CD4-positive, alpha-beta T cell treated with Interleukin-21 for 1 hour (primary cell): ENCODE measurements at regions not wholly inside any gene's neighbourhood (a gene's known extent, or its start where the extent isn't known, plus 50 kb on each side); places are given as distances from the start of the nearest gene placed in this dataset.

ENCODE experiments used
- DNase-seq: peaks from one replicate; pipeline ENCODE4 v3.0.0-alpha.2; 2020

DNA sequence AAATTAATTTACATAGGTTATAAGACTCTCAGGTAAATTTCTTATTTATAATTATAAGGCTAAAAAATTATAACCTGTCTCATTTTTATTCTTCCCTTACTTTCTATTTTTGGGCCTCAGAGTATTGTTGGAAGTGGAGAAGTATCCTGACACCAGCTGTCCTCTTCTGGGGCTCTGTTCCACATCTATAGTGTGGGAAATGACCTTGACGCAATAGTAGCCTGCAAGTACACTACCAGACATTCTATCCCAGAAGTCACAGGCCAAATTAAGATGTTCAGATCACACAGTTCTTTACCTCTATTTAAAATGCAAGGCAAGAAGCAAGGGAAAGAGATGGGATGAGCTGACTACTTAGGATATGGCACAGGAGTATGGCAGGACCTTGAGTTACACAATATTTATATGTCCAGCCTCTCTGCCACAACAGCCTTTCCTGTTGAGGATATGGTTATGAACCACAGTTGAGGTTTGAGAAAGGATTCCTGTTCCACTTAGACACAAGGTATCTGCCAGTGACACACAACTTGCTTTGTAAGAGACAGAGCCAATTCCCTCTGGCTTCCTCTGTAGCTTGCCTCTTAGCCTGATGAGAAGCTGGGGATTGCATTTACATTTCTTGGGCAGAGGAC, 158.0 kb upstream of the IL12A start:
- no peak for DNase-seq

DNA sequence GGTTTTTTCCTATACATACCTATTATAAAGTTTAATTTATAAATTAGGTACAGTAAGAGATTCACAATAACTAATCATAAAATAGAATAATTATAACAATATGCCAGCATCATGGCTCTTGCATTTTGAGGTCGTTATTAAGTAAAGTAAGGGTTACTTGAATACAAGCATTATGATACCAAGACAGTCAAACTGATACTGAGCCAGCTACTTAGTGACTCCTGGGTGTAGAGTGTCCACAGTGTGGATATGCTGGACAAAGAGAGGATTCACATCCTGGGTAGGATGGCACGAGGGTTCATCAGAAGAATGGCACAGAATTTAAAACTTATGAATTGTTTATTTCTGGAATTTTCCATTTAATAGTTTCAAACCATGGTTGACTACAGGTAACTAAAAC, 157.2 kb upstream of the IL12A start:
- DNase-seq: no peak

DNA sequence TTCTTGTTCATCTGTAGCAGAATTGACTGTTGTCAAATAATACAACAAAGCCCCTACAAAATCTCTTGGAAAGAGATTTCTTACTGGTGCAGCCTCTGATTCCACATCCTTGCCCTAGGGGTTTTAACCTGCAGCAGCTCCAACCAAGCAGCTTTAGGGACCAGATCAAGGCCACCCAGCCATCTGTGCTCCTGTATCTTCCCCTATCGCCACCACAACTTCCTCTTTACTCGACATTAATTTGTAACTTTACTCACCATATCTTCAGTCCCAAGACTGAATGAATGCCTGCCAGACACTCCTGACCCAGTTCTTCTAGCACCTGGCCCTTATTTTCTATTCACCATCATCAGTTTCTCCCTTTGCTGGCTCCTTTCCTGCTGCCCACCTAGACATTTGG, 156.6 kb upstream of the IL12A start:
- DNase-seq: no peak

DNA sequence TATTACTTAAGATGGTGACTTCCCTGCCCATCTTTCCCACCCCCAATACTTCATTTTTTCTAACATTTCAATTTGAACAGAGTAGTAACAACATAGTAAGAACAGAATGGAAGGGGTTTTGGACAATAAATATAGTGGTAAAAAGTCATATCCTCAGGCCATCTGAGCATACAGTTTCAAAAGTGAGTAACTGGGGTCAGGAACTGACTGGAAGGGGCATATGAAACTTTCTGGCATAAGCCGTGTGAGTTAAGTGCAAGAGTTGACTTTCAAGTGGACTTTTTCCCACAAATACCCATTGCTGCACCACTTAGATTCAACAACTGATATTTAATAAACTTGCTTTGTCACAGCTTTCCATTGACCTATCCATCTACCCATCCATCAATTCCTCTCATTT, 153.5 kb upstream of the IL12A start:
- DNase-seq: no peak

DNA sequence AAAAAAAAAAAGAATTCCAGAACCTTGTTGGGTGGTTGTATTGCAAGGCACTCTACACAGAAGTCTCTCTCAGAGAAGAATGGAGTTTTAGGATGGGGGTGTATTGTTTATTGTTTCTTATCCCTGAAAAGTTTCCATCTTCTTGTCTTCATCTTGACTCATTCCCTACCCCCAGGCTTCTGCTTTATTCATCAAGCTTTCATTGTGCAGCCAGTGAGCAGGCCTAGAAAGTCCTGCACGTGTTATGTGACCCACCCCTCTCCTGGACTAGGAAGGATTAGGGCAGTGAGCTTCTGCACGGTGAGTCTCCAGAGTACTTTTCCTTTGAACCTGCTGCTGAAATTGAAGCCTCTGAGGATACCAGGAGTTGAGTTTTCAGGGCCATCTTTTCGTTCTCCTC, 150.9 kb upstream of the IL12A start:
- DNase-seq: no peak

DNA sequence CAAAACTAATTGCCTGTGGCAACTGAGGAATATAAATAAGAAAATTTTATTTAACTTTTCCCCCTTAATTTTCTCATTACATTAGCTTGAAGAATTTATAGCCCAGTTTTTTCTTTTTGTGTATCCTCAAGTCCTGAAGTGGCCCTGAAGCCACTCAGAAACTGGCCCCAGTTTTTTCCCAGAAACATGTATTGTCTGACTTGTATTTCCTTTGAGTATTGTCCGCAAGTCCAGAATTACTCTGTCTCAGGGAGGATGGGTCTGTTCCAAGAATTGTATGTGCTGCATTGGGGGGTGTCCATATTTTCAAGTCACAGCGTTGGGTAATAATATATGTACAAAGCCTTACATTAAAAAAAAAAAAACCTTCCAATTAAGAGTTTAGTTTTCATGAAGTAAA, 149.7 kb upstream of the IL12A start:
- DNase-seq: no peak

DNA sequence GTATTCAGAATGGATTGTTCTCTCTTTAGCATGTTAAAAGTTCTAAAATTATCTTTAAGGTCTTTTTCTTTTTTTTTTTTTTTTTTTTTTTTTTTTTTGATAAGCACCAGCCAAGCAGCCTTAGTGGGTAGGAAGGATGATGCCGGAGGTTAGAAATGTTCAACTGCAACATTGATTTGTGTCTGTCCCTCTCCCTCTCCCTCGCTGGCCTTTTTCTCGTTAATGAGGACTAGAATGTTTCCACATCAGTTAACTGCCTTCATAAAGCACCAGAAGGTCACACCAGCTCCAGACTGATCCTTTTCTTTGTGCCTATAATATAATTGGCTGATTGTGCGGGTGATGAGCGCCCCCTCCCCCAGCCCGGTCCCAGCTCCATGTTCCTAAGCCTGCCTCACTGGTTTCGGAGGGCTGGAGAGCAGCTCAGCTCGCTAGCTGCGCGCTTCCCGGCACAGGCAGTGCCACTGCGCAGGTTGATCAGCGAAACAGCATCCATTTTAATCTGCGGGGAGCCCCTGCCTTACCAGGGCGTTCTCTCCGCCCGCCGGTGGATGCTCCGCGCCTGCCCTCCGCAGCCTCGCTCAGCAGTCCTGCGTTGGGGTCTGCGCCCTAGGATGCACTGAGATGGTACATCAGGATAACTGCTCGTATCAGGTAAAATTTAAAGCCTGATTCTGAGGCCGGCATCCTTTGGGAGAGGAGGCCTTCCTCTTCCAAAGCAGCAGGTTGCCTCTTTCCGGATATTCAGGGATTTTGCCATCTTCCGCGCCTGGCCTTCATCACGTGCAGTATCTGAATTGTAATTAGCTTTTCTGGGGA, 148.9 kb upstream of the IL12A start, which contains the start of gene SCHIP1:
Gene SCHIP1 (plus strand): TSS at position 301 of the 819 bp plus-strand sequence.
- no peak for DNase-seq

DNA sequence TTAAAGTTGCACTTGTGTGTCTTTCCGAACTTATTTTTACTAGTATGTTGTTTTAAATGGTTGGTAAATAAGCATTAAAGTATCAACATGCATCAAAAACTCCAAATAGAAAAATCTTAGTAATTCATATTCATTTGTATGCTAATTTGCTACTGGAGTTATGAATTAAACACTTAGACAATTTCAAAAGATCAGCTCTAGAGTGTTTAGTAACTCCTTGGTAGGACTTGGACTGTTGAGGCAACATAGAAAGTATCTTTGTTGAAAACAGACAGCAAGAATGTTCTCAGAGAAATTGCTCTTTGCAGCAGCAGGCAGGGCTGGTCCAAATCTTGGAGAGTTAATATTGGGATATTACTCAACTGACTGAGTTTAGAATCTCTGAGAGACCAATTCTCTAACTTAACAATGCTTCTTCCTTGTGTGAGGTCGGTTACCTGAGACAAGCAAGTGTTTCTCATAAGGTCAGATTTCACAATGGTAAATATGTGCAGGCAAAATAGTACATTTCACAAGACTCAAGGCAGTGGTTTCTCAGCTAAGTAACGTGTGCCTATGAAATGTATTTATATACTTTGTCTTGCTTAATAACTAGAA, 147.8 kb upstream of the IL12A start:
- DNase-seq: no peak

DNA sequence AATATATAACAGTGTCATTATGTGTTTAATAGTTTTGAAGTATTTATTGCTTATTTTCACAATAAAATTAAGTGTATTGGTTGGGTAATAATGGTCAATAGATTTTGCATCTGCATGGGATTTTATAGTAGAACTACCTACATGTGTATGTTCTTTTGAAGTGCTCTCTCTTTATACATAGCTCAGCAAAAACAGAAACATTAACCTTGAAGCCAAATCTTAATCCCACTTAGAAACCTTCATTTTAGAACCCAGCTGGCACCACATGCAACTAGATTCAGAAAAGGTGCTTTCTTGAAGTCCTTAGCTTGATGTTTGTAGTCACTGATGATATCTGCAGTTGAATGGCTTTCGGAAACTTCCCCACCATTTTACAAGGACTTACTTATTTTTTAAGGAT, 146.9 kb upstream of the IL12A start:
- DNase-seq: no peak

DNA sequence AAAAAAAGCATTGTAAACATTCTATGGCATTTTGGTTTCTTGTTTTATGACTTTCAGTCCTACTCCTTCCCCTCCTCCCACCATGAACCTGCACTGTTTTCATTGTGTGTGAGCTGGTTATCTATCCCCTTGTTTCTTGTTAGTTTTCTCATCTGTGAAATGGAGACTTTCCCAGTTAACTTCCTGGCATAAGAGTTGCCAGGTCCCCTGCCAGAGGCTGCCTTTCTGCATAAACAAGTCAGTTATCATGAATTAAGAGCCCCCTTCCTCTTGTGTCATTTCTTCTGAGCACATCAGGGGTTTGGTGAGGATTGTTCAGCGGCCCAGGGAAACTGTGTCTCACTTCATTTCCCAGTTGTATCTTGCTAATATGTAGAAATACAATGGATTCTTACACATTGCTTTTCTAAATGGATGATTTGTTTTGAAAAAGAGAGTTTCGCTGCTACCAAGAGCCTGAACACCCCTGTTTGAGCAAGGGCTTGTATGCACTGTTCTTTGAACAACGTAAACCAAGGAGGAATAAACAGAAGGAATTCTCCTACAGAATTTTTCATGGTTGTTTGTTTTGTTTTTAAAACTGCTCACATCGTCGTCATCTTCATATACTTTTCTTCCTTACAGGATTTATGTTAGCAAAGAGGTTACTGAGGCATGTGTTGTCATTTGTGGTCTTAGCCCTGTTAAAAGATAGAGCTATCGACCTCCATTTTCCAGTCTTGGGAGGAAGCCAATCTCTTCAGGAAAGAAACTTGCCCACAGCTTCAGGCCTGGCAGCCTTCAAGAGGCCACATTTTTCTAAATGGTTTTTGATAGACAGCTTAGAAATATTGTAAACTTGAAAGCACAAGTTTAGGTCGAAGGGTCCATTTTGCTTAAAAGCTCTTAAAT, 144.6 kb upstream of the IL12A start:
- no peak for DNase-seq

DNA sequence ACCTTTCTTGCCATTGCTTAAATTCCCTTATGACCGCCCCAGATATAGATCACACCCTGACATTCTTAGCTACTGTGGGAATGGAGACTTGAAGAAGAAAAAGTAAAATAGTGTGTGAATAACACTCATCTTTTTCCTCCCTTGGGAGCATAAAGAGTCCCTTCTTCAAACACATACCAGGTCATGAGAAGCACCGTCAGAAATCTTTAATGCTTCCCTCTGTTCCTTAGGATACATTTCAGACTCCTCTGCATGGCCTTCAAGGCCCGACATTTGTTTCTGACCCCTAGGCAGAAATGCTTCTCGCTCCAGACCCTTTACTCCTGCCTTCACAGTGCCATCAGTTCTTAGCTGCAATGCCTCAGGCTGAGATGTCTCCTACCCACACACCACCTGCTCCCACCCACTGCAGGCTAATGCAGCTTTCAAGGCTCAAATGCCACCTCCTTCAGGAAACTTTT, 143.8 kb upstream of the IL12A start:
- DNase-seq: no peak

DNA sequence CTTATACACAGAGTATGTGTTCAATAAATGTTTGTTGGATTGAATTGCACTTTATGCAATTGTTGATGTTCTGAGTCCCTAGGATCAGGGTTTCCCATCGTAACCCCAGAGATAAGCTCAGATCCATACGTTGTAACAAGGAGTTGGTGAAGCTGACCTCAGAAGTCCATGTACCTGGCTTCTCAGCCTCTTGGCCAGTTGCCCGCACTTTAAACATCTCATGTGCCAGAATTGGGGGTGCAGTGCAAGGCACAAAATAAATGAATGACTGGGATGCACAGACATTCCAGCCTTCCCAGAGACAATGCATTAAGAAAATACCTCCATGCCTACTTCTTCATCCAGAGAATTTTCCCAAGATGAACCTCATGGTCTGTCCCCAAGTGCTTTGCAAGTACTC, 142.9 kb upstream of the IL12A start:
- no peak for DNase-seq

DNA sequence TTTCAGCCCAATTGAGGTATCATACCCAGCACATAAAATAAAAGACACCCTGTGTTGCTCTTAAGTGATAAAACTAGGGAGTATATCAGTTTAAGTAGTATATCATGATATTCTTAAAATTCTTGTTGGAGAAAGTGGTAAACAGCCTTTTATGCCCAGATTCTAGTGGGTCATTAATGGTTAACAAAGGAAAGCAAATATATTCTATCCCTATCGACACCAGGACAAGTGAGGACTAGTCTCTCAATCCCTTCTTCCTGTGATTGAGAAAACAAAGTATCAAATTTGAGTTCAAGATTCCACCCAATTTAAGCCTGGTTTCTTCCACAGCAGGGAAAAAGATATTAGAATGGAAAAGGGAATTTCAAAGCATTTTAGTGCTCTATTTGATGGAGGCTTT, 142.4 kb upstream of the IL12A start:
- DNase-seq: no peak

DNA sequence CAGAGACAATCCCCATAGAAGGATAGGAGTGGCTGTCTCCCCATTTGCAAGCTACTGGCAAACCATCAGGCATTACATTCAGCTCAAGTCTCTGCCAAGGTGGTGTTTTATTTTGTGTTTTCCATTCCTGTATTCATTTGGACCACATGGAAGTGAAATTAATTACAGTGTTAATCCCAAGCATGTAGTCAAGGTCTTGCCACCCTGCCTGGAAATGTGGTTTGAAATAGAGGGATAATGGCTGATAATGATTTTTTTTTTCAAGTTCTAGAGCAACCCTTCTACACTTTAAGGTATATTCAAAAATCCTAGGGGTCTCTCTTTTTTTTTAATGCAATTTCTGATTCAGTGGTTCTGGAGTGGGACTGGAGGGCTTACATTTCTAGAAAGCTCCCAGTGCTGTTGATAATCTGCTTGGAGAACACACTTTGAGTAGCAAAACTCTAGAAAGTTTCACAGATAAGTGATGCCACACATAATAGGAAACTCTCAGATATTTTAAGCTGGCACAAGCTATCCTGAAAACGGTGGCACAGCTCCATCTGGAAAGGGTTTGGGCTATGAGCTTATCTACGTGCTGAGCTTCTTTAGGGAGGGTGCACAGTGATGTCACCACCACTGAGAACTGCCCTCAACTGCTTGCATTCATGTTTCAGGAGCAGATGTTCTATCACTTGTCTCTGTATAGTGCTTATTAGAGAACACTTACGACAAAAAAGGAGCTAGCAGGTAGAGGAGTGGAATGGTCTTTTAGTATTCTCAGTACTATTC, 140.1 kb upstream of the IL12A start:
- DNase-seq: no peak

DNA sequence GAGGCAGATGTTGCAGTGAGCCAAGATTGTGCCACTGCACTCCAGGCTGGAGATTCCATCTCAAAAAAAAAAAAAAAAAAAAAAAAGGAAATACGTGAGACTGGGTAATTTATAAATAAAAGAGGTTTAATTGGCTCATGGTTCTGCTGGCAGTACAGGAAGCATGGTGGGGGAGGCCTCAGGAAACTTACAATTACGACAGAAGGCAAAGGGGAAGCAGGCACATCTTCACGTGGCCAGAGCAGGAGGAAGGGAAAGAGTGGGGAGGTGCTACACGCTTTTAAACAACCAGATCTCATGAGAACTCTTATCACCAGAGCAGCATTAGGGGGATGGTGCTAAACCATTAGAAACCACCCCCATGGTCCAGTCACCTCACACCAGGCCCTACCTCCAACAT, 138.2 kb upstream of the IL12A start:
- no peak for DNase-seq

DNA sequence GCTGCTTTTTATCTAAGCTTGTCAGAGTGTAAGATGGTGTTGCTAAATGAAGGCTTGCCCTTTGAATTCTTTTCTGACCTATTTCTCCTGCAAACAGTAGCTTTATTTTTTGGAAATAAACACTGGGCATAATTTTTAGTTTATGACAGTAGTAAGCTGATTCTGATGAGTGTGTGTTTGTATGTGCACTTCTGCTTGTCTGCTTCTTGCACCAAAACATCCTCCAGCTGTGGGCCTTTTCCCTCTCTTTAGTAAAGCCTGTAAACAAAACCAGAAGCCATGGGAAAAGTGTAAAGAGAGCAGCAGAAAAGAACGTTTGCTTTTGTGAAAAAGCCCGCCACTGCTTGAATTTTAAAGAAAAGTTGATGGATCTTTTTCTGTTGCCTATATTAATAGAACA, 136.4 kb upstream of the IL12A start:
- no peak for DNase-seq

DNA sequence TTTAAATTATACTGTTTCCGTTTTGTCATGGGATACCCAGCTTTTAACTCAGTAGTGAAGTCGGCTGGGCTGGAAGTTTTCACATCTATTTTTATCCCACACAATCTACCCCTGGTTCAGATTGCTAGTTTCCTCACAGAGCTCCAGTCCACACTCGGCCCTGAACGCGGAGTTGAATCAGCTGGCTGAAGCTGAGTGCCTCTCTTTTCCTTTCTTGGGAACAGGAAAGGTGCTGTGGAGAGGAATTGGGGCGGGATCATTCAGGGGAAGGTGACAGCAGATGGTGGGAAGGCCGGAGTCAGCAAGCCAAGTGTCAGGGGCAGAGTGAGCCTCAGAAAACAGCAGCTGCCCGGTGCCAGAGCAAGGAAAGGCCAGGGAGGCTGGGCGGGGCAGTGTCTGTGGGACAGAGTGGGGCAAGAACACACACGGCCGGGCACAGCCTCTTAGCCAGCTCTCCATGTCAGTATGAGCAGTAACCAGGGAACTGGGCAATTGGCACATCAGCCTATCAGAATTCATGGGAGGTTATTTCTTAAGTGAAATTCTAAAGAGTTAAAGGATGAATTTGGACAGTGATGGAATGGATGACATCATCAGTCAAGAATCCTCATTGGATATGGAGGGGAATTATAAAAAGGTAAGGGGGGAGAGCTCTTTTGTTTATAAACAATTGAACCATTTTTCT, 135.7 kb upstream of the IL12A start:
- no peak for DNase-seq

DNA sequence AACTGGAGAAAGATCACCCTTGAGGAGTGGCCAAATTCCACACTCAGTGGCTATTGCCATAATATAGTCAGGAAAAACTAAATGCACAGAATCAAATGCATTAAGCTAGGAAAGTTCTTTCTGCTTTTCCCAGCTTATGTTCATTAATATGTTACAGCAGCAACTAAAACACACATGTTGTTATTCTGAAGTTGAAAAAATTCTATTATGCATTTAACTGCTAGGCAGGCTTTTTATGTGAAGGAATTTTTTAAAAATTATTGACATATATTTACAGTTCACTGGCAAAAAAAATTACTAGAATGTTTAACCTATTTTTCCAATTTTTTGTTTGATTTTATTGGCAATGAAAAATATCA, 135.2 kb upstream of the IL12A start:
- no peak for DNase-seq

DNA sequence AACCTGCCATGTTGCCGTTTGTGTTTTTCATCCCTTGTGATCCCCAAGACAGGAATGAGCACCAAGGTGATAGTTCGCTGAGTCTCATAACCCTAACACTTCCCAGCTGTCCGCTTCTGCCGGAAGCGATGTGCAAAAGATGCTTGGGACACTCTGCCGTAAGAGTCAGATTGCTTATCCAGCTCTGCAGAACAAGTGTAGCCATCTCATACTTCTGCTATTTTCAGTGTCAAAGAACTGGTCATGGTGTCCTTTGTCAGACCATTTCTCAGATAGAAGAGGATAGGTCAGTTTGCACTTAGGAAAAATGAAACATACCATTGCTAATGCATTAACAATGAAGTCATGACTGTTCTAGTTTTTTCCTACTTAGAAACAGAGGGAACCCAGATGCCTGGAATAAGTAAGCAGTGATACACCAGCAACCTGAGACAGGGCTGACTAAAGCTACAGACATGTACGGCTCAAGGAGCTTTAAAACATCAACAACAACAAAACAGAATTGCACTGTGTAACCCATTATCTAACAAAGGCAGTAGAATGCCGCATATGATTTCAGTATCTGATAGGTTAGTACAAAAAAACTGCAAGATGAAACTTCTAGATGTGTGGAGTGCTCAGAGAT, 134.0 kb upstream of the IL12A start:
- no peak for DNase-seq

DNA sequence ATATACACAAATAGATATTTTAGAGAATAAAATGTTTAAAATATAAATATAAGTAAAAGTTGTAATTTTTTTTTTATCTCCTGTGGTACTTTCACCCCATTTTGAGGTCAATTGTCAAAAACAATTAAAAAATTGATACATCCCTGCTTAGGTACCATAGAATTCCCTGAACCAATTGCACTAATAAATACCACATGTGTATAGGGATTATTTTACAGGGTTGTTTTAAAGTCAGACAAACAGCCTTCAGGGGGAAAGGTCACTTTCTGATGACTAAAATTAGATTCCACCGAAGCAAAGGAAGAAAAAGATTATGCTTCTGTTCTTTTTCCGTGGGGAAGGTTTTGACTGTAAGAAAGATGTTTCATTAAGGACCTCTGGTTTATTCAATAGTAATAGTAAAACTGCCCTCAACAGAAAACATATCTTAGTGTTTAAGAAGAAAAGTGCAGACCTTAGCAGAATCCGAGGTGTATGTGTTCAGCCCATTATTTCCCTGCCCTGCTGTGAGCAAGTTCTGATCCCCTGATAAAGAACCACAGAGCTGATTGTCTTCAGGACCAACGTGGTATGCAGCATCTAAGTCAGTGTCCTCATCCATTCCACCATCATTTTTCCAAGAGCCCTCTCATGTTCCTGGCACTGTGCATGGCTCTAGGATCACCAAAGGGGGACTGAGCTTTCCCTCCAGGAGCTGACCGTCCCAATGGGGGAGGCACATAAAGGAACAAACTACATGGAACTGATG, 132.9 kb upstream of the IL12A start:
- DNase-seq: no peak
